Liver (tissue), 3 donors: ENCODE measurements at regions not wholly inside any gene's neighbourhood (a gene's known extent, or its start where the extent isn't known, plus 50 kb on each side); places are given as distances from the start of the nearest gene placed in this dataset.

Experiments
- CTCF ChIP-seq: fragments of 150-350 bp; IDR thresholded peaks from 2 replicates; pipeline ENCODE4 v1.5.1; 2017; ENCODE audit warnings: improper control_type of control experiment, low read depth, low read length; ENCODE audit not compliant: missing input control
- FOXA1 ChIP-seq: IDR thresholded peaks from 2 replicates; pipeline ENCODE4 v1.6.1; 2016; ENCODE audit warnings: antibody characterized with exemption
- JUND ChIP-seq, 2 donors: IDR thresholded peaks; 2 replicates each; pipeline ENCODE4 v1.6.1; 2016; ENCODE audit warnings: antibody characterized with exemption in 2 of 2
- NR2F2 ChIP-seq: IDR thresholded peaks from 2 replicates; pipeline ENCODE4 v1.6.1; 2016; ENCODE audit warnings: antibody characterized with exemption
- TAF1 ChIP-seq: conservative IDR thresholded peaks from 2 replicates; pipeline ENCODE4 v1.6.1; 2016; ENCODE audit warnings: antibody characterized with exemption, mild to moderate bottlenecking
- donor health status: healthy.
- donor health status: healthy.

GRCh38 chr6:163637524-163637923, 223.0 kb downstream of the QKI start:
- TF ChIP-seq CTCF (no peak), TAF1 (no peak), JUND (IDR thresholded peaks at IDR 0.05) (no peak), FOXA1 (no peak), NR2F2 (no peak)
